AG10803 (cell line): ENCODE measurements at regions not wholly inside any gene's neighbourhood (a gene's known extent, or its start where the extent isn't known, plus 50 kb on each side); places are given as distances from the start of the nearest gene placed in this dataset.

Source experiments
- DNase-seq: peaks from one replicate; pipeline ENCODE4 v3.0.0; 2010; ENCODE audit warnings: low read depth
- H3K4me3 ChIP-seq: 2 replicates; pipeline ENCODE4 v1.5.1; 2011; ENCODE audit warnings: mild to moderate bottlenecking, low read length, control low read depth
- TF ChIP-seq, protein P1 (sequence below): conservative IDR thresholded peaks from 2 replicates; pipeline ENCODE4 v1.5.1; 2011; ENCODE audit warnings: mild to moderate bottlenecking, low read length, control low read depth, inconsistent platforms

DNA sequence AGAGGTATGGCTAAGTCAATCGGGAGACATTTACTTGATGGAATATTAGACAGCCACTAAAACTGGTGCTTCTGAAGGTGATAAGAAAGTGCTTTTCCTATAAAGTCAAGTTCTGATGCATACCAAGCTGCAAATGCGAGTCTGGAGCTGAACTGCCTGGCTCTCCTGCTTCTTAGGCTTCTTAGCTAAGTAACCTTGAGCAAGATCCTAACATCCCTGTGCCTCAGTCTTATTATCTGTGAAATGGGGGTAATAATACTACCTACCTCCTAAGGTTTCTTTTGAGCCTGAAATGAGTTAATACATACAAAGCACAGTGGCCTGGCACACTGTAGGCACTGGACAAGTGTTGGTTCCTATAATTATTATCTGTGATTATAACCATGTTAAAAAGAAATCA, 64.5 kb downstream of the ZIC5 start:
- no peak overlapping the region for H3K4me3 ChIP-seq
- no peak for DNase-seq
- TF ChIP-seq, protein P1, sequence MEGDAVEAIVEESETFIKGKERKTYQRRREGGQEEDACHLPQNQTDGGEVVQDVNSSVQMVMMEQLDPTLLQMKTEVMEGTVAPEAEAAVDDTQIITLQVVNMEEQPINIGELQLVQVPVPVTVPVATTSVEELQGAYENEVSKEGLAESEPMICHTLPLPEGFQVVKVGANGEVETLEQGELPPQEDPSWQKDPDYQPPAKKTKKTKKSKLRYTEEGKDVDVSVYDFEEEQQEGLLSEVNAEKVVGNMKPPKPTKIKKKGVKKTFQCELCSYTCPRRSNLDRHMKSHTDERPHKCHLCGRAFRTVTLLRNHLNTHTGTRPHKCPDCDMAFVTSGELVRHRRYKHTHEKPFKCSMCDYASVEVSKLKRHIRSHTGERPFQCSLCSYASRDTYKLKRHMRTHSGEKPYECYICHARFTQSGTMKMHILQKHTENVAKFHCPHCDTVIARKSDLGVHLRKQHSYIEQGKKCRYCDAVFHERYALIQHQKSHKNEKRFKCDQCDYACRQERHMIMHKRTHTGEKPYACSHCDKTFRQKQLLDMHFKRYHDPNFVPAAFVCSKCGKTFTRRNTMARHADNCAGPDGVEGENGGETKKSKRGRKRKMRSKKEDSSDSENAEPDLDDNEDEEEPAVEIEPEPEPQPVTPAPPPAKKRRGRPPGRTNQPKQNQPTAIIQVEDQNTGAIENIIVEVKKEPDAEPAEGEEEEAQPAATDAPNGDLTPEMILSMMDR: no peak

DNA sequence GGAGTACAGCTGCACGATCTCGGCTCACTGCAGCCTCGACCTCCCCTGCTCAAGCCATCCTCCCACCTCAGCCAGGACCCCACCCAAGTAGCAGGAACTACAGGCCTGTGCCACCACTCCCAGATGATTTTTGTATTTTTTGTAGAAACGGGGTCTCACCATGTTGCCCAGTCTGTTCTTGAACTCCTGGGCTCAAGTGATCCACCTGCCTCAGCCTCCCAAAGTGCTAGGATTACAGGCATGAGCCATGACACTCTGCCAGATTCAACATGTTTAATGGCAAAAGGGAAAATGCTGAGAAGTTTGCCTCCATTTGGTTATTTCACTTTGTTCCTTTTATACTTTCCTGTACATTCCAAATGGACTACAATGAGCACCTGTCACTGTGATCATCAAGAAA, 65.8 kb downstream of the ZIC5 start:
- no peak overlapping the region for H3K4me3 ChIP-seq
- no peak for DNase-seq
- TF ChIP-seq, protein P1: no peak

DNA sequence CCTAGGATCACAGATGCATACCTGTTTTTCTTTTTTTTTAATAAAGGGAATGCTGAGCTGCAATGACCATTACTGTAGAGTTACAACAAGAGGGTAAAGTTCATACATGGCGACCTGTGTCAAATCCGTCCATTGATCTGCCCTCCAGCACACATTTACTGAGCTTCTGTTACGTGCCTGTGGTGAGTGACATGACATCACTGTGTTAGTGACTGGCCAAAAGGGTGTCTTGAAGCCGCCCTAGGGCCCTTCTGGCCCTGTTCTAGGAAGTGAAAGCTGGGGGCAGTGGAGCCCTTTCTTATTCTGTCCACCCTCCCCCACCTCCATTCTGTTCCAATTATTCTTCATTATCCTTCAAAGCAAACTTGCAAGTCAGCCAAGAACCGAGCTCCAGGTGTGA, 66.3 kb downstream of the ZIC5 start:
- TF ChIP-seq, protein P1: no peak
- no peak overlapping the region for H3K4me3 ChIP-seq
- DNase-seq: no peak

GRCh38 chr13:99903140-99903539, 68.4 kb downstream of the ZIC5 start:
- H3K4me3 ChIP-seq: no peak overlapping the region
- TF ChIP-seq, protein P1: no peak
- DNase-seq: no peak

GRCh38 chr13:99902657-99903056, 68.9 kb downstream of the ZIC5 start:
- no peak for DNase-seq
- H3K4me3 ChIP-seq: no peak overlapping the region

DNA sequence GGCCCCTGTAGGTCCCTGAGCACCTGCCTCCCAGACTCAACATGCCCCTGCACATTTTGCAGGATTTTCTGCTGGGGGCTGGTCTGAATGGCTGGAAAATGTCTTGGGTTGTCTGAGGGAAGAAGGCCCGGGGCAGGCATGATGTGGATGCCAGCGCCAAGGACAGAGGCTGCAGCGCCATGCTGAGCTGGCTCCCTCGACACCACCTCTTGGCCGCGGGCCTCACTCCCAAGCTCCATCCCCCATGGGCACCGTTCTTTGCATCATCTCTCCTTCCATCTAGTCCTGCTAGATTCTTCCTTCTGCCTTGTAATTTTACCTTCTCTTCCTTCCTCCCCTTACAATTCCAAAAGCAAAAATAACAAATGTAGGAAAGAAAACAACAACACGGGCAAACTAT, 70.6 kb downstream of the ZIC5 start:
- TF ChIP-seq, protein P1: no peak
- DNase-seq: no peak

More at GRCh38 chr13:99902657-99903056, 68.9 kb downstream of the ZIC5 start:
- TF ChIP-seq, protein P1: no peak

DNA sequence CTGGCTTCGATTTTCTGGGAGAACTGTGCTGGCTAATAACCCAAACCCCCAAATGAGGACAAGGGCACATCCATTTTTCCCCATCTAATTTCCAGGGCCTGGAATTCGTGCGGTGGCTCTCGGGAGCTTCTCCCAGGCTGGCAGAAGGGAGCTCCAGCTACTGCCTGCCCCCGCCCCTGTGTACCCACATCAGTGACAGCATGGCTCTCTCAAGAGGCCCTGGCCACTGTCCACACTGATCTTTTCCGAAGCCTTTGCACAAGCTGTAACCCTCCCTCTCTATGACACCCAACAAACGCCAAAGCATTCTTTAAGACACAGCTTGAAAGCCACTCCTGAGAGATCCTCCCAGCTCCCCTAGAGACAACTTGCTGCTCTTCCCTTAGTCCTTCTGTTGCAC, 73.1 kb downstream of the ZIC5 start:
- H3K4me3 ChIP-seq: no peak overlapping the region
- no peak for DNase-seq
- TF ChIP-seq, protein P1: no peak

More for the DNA sequence above, 70.6 kb downstream of the ZIC5 start:
- H3K4me3 ChIP-seq: no peak overlapping the region
